DND-41 (cell line): ENCODE measurements at regions not wholly inside any gene's neighbourhood (a gene's known extent, or its start where the extent isn't known, plus 50 kb on each side); places are given as distances from the start of the nearest gene placed in this dataset.
"Not testable (repeated sequence)": the region's sequence is repeated elsewhere in the genome, so short reads cannot be mapped to it uniquely, and the experiment has no call there.

Experiments
- ATAC-seq: fragments of 200-7000 bp; cut with Tn5 transposase; 3 replicates; pipeline ENCODE4 v1.9.1; 2021; ENCODE audit warnings: low read depth; ENCODE audit not compliant: insufficient read depth
- DNase-seq: peaks from one replicate; pipeline ENCODE4 v3.0.0-alpha.2; 2020
- H2AFZ ChIP-seq: 2 replicates; pipeline ENCODE4 v1.6.0; 2012; ENCODE audit warnings: low read depth, low read length
- H3K27ac ChIP-seq: 2 replicates; pipeline ENCODE4 v1.5.1; 2012; ENCODE audit warnings: low read length, inconsistent platforms
- H3K27me3 ChIP-seq: fragments of 200-600 bp; sonication (generic); 2 replicates; pipeline ENCODE4 v1.6.0; 2012; ENCODE audit warnings: low read length, mild to moderate bottlenecking, inconsistent platforms; ENCODE audit not compliant: insufficient read depth, poor library complexity
- H3K36me3 ChIP-seq: 2 replicates; pipeline ENCODE4 v1.5.1; 2012; ENCODE audit warnings: low read length, inconsistent platforms; ENCODE audit not compliant: insufficient read depth
- H3K4me1 ChIP-seq: 2 replicates; pipeline ENCODE4 v1.5.1; 2012; ENCODE audit warnings: mild to moderate bottlenecking, low read length; ENCODE audit not compliant: insufficient read depth
- H3K4me2 ChIP-seq: 2 replicates; pipeline ENCODE4 v1.6.0; 2012; ENCODE audit warnings: mild to moderate bottlenecking, moderate library complexity, low read length, inconsistent platforms; ENCODE audit not compliant: insufficient read depth
- H3K4me3 ChIP-seq, 2 experiments: fragments of 200-600 bp in 1 of 2; shearing (Covaris generic) in 1 of 2; 2 replicates each; pipeline ENCODE4 v1.5.1; 2012 to 2016; ENCODE audit warnings: inconsistent platforms in 2 of 2, low read length in 2 of 2, mild to moderate bottlenecking in 2 of 2, low read depth in 1 of 2, moderate library complexity in 1 of 2
- H3K79me2 ChIP-seq: 2 replicates; pipeline ENCODE4 v1.6.0; 2012; ENCODE audit warnings: low read length, inconsistent platforms; ENCODE audit not compliant: insufficient read depth
- H3K9ac ChIP-seq: 2 replicates; pipeline ENCODE4 v1.6.0; 2012; ENCODE audit warnings: low read depth, mild to moderate bottlenecking, inconsistent platforms, low read length, moderate library complexity
- H3K9me3 ChIP-seq: 2 replicates; pipeline ENCODE4 v1.5.1; 2012; ENCODE audit warnings: low read length, moderate library complexity, mild to moderate bottlenecking, inconsistent platforms; ENCODE audit not compliant: insufficient read depth, severe bottlenecking
- H4K20me1 ChIP-seq: 2 replicates; pipeline ENCODE4 v1.6.0; 2012; ENCODE audit warnings: low read length; ENCODE audit not compliant: insufficient read depth
- CTCF ChIP-seq: IDR thresholded peaks from 2 replicates; pipeline ENCODE4 v1.5.1; 2012; ENCODE audit warnings: borderline replicate concordance, low read length, moderate library complexity, mild to moderate bottlenecking; ENCODE audit not compliant: poor library complexity, severe bottlenecking; ENCODE audit errors: extremely low read depth
- EZH2 ChIP-seq: IDR thresholded peaks from 3 replicates; pipeline ENCODE4 v1.6.1; 2012; ENCODE audit warnings: borderline replicate concordance, low read depth, mild to moderate bottlenecking, moderate library complexity, low read length, inconsistent platforms; ENCODE audit not compliant: severe bottlenecking

- no peaks in the 10 kb centered on the region for H3K4me1 ChIP-seq
- no peak overlapping the region for H3K27ac ChIP-seq
- no peak for DNase-seq
- H4K20me1 ChIP-seq = no peaks in the 10 kb centered on the region
- H2AFZ ChIP-seq = no peak overlapping the region
- no peaks in the 10 kb centered on the region for H3K27me3 ChIP-seq
- no peak for TF ChIP-seq CTCF
- TF ChIP-seq EZH2 = no peak
- no peaks in the 10 kb centered on the region for H3K79me2 ChIP-seq
- H3K9me3 ChIP-seq = peaks cover 5% of the 10 kb centered on the region
- no peak overlapping the region for H3K4me2 ChIP-seq
- no peak overlapping the region for H3K9ac ChIP-seq
- ATAC-seq = no peak
- no peaks in the 10 kb centered on the region for H3K36me3 ChIP-seq
- H3K4me3 ChIP-seq = no peak overlapping the region
Observed at GRCh38 chr9:100811643-100812042, 216.9 kb upstream of the PLPPR1 start.

- Histone ChIP-seq H3K4me3 (no peak overlapping the region), H3K27ac (no peak overlapping the region)
Observed at GRCh38 chr9:100813871-100814270, 214.7 kb upstream of the PLPPR1 start.

GRCh38 chr9:100819980-100820379 lies 208.5 kb upstream of the PLPPR1 start:
- no peaks in the 10 kb centered on the region for H3K9me3 ChIP-seq
- no peak overlapping the region for H3K4me3 ChIP-seq
- H3K27ac ChIP-seq = no peak overlapping the region
- no peaks in the 10 kb centered on the region for H3K79me2 ChIP-seq
- no peak overlapping the region for H3K4me2 ChIP-seq
- ATAC-seq (no peak), DNase-seq (no peak)
- H2AFZ ChIP-seq = no peak overlapping the region
- H3K36me3 ChIP-seq = no peaks in the 10 kb centered on the region
- H3K4me1 ChIP-seq = no peaks in the 10 kb centered on the region
- H3K9ac ChIP-seq = no peak overlapping the region
- no peaks in the 10 kb centered on the region for H3K27me3 ChIP-seq
- TF ChIP-seq CTCF = no peak
- TF ChIP-seq EZH2 = no peak
- H4K20me1 ChIP-seq = no peaks in the 10 kb centered on the region

More at GRCh38 chr9:100813871-100814270, 214.7 kb upstream of the PLPPR1 start:
- Histone ChIP-seq H4K20me1 (no peaks in the 10 kb centered on the region), H3K36me3 (no peaks in the 10 kb centered on the region), H3K4me2 (no peak overlapping the region), H3K79me2 (no peaks in the 10 kb centered on the region), H3K9ac (no peak overlapping the region), H3K4me1 (no peaks in the 10 kb centered on the region), H2AFZ (no peak overlapping the region), H3K27me3 (no peaks in the 10 kb centered on the region), H3K9me3 (peaks cover 5% of the 10 kb centered on the region)
- DNase-seq = no peak
- TF ChIP-seq CTCF = no peak
- no peak for TF ChIP-seq EZH2
- no peak for ATAC-seq

- H3K9me3 ChIP-seq, DNase-seq, H3K27me3 ChIP-seq, H3K36me3 ChIP-seq, H4K20me1 ChIP-seq, H3K79me2 ChIP-seq, ATAC-seq, H3K9ac ChIP-seq, H3K4me1 ChIP-seq, H2AFZ ChIP-seq, H3K4me2 ChIP-seq, H3K4me3 ChIP-seq, H3K27ac ChIP-seq: not testable (repeated sequence)
Observed at GRCh38 chr9:100833035-100833434, 195.5 kb upstream of the PLPPR1 start.
